D341Med (cell line): ENCODE measurements at regions not wholly inside any gene's neighbourhood (a gene's known extent, or its start where the extent isn't known, plus 50 kb on each side); places are given as distances from the start of the nearest gene placed in this dataset.
A peak's percentile ranks its signal among the peaks of the same experiment; 100 is the strongest.

ENCODE experiments used
- DNase-seq: peaks from one replicate; pipeline ENCODE4 v3.0.0; 2012; ENCODE audit warnings: low spot score

DNA sequence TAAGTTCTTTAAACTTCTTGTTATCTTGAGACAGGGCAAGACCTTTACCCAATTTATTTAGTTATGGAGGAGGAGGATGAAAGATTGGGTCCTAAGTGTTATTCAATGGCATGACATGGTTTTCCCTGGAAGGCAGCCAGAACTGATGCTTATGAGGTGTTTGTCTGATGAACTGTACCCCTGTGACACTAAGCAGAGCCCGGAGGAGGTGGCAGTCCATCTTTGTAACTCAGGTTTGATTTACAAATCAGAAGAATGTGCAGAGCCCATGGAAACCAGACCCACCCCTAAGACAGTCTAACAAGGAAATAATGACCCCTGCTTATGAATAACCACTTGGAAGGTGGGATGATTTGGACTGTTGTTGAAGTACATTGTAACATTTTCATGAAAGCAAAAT is 878.6 kb upstream of the NR2F2 start:
- no peak for DNase-seq

DNA sequence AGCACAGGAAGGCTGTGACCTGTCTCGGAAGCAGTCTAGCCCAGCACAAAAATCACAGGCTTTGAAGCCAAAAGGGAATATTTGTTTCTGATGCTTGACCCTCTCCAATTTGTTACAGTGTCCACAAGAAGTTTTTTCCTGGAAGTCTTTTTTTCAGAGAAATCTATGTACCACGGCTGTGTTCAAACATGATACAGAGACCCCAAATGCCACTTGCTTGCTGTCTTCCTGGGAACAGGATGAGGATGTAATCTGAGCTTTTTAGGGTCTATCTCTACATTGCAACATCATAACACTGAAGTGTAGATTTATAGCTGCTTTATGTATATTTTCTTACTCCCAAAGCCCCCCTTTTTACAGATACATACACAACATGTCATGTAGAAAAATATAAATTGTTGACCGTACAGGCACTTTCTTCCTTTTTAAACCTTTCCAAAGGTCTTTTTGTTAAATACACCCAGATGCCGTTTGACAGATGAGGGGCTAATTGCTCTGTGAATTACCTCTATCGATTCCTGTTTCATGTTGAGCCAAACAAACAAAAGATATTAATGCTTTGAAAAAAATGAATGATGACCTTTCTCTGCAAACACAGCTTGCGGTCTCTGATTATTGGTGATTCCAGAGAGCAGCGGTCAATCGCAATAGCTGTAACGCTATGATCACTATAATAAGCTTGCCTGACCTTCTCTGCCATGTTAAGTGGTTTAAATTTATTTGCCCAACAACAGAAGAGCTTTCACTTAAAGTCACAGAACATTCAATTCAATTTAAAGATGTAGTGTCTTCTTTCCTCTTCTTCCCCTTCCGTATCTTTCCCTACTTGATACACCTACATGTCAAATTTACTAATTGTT is 875.9 kb upstream of the NR2F2 start:
- no peak for DNase-seq

DNA sequence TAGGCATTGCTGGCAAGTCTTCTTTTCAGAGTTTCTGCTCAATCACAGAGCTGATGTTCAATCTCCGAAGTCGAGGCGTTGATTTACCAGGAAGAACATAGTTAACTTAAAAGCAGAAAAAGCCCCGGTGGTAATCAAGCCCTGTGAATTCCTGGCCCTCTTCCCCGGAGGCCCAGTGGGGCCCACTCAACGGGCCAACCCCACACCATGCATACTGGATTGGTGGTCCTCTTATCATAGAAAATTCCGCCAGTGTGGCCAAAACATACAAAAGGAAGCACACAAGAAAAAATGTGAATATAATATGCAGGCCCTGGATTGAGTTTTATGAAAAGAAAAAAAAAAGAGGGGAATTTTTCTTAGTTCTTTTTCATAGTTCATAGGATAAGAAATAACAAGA is 873.0 kb upstream of the NR2F2 start:
- no peak for DNase-seq

DNA sequence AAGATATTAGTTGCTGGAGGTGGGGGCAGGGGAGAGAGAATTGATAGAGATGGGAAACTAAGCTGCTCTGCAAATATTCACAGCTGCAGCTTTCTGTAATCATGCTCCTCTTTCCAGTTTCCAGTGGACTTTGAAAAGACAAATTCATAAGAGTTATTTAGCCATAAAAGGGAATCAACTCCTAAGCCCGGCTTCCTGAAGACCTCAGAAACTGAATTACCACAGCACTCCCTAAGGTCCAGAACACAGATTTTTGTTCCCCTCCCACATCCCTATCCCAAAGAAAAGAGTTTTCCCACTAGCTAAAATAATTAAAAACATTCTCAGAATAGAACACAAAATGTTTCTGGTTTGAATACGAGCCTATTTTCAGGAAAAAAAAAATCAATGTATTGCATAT is 871.8 kb upstream of the NR2F2 start:
- no peak for DNase-seq

DNA sequence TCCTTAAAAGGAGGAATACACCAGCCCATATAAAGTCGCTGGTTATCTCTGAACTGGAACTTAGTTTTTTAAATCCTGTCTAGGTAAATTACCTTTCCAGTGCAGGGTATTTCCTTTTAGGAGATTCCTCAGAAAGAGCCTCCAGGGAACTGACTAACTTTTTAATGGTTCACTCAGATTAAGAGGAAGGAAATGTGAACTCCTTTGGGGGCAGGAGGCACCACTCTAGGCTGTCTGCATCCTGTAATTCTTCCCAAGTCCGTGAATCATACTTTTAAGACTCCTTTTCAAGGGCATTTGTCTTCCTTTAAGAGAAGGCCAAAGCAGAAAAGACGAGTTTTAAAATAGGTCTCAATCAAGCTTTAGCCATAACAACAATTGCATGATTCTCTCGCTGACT is 871.2 kb upstream of the NR2F2 start:
- no peak for DNase-seq

DNA sequence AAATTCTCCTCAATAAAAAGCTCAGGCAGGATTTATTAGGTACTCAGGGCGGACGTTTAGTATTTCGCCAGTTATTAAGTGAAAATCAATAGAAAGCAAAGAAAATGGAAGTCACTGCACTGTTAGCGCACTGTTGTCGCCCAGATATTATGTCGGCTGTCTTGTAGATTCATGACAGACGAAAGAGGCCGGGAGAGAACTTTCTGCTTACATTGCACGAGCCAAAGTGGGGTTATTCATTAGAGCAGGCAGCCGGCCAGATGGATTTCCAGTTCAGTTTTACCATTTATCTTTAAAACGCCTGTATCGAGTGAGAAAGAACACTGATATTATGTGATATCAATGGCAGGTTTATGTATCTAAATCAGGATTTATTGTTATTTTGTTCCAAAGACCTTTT is 866.0 kb upstream of the NR2F2 start:
- DNase-seq = no peak

DNA sequence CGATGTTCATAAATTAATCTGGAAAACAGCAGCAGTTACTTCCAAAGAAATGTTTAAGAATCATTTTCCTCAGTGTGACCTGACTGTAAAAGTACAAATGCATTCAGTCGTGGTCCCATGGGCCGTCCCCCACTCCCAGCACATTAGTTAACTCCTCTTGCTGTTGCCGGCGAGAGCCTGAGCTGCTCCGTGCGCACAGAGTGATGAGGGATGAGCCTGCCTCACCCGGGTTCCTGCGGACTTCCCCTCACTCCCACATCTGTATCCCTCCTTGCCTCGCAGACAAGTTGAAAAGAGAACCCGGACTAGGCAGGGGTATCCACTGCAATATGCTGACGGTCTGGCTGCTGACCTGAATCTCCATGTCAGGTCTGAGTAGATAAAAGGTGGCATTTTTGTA is 861.7 kb upstream of the NR2F2 start:
- no peak for DNase-seq

DNA sequence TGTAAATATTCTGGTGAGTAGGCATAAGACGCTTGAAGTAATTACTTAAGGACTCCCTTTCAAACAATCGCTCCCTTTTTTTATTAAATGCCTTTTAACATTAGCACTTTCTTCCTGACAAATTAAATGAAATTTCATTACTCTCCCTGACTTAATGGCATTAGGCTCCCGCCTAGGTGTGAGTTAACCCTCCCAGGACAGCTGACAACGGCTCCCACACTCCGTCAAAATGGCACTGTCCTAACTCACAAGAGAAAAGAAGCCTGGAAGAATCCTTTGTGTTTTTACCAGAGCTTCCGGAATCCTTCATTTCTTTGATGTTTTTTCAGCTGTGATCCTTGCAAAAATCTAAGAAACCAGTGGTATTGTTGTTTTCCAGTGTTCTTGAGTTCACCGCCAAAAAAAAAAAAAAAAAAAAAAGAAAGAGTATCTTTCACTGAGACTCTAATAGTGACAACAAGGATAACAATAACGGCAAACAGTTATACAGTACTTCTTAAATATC is 861.0 kb upstream of the NR2F2 start:
- no peak for DNase-seq

DNA sequence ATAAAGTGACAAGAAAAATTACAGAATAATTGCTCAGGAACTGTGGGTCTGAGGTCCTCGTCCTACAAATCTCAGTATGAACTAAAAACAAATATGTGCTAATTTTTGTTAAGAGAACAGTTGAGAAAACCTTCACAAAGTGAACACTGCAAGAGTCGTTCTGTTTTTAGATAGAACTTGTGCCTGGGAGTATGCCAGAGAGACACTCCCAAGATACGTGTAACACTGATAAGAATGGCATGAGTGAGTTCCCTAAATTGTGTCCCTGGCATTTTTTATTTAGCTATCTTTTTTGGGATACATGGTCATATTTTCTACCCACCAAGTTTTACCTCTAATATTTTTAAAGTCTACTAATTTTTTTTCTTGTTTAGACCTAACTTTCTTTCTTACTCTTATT is 860.0 kb upstream of the NR2F2 start:
- no peak for DNase-seq

DNA sequence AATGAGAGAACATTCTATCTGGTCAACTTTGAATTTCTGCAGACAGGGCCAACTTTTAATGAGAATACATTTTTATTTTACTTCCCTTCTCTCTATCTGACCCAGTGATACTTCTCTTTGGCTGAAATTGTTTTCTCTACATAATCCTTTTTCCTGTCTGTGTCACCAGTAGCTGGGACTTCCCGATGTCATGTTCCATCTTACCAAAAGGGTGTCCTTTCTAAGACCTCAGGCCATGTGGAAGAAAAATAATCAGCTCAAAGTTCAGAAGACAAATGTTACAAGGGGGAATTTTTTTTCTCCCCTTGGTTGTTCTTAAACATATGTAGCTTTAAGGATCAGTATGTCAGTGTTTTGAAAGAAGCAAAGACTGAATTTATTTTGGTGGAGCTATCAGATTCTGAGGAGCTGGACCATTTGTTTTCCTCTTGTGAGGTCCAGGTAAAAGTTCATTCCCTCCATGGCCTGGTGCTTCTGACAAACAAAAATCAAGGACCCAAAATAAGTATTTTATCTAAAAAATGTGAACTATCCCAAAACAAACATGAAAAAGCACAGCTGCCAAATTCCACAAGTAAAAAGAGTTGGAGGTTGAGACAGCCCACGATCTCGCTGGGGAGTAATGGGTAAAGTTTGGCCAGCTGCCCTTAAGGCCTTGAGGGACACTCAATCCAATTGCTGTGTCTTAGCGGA is 859.4 kb upstream of the NR2F2 start:
- DNase-seq = no peak

DNA sequence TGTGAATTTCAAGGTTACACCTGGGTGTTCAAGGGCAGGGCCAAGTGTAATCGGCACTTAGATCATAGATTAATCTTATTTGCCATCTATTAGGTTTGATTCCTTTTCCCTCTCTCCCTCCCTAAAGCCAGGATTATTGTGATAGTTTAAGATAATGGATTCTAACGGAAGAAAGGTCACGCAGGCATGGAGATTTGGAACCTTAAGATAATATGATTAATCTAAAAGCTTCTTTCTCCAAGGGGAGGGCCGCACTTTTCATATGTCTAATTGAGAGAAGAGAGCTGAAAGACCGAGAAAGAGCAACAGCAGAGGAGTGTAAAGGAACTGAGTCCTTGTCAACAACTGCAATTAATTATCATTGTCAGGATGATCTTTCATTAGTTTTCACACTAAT is 858.8 kb upstream of the NR2F2 start:
- peak; percentile 34 for DNase-seq

DNA sequence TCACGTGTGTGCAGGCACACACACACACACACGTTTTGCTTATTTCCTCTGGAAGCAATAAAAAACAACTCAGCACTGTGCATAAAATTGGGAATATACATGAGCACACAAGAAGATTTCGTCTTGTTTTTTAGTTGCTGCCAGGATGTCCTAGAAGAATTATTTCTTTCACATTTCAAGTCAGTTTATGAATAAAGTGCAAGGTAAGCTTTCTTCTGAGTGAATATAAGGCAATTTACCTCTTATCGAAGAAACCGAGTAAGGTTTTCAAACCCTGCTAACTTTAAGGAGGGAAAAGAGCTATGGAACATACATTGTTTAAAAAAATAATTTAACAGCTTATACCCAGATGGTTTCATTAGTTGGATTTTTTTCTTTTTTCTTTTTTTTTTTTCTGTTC is 855.4 kb upstream of the NR2F2 start:
- DNase-seq = no peak

DNA sequence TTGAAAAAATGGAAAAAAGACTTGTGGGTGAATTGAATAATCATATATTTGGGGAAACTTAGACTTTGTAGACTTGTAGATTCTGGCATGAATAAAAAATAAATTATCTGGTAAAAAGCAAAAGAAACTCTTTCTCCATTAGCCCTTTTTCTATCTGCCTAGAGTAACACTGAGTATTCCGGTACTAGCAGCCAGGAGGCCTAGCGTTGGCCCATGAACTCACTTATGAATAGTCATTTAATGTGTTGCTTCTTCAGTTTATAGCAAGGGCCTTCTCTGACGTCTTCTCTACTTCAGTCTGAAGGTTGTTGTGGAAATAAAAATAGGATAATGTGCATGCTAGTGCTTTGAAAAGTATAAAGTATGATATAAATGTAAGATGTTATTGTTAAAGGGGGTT is 851.2 kb upstream of the NR2F2 start:
- DNase-seq = no peak

DNA sequence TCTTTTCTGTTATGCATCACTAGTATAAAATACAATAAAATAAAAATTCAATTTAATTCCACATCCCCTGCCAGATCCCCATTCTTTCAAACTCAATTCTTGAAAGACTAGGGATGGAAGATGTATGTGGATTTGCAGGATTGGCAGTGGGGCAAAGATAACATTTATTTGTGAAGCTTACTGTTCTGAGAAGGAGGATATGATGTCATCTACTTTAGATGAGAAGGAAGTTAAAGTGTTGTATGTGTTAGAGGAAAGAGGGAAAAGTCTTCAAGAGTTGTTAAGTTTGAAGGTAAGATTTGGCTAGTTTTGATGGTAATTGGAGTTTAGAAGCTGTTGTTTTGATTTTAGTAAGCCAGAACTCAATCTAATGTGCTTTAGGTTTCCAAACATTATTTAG is 845.1 kb upstream of the NR2F2 start:
- DNase-seq = no peak

DNA sequence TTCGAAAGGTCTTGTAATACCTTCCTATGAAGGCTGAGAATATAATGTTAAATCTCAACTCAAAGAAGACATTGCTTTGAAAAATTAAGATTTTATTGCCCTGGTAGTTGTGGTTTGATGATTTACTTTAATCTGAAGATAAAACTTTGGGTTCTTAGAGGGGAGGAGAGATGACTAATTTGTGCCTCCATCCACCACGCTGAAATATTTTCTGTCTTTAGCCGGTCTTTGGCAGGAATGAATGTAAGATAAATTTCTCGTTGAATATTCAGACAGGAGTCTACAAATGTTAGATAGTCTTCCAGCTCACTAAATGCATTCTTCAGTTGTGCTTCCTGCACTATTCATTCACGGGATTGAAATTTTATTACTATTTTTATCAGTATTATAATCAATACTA is 844.3 kb upstream of the NR2F2 start:
- DNase-seq = no peak

DNA sequence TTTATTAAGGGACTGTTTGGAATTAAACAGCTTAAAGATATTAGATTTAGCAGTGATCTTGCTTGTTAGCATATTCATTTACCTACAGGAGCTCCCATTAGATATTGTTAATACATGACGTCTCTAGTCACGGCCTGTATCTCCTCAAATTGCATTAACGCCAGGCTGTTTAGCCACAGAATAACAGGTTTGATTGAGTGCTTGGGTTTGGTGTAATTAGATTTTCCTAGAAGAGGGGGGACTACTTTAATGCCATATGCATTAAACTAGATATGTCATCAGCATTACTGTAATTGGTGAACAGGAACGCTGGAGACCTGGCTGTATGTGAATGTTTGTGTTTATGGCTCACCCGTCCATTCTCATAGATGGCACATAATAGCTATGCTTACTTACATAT is 841.4 kb upstream of the NR2F2 start:
- no peak for DNase-seq

DNA sequence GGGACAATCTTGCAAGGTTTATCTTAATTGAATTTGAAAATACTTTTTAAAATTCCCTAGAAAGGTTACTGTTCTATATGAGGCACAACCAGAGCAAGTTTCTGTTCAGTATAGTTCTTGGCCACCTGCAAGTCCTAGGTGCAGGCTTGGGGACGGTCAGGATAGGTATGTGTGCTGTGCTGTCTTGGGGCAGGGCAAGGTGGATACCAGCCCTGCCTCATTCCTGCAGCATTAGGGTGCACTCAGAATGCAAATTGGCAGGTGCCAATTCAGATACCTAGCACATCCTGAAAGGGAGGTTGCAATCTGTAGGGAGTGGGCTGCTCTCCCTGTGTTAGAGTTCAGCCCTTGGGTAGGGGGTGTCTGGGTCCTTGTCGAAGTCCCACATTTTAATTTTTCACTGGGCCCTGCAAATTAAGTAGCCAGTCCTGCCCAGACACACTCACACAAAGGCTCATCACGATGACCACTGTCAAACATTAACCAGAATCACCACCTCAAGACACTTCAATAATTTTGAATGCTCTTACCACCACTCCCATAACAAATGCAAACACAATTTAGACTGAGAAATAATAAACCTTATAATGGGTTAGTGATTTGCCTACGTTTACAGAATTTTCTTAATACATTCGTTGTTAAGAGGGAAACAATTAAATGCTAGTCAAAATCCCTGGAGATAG is 838.0 kb upstream of the NR2F2 start:
- DNase-seq = no peak

DNA sequence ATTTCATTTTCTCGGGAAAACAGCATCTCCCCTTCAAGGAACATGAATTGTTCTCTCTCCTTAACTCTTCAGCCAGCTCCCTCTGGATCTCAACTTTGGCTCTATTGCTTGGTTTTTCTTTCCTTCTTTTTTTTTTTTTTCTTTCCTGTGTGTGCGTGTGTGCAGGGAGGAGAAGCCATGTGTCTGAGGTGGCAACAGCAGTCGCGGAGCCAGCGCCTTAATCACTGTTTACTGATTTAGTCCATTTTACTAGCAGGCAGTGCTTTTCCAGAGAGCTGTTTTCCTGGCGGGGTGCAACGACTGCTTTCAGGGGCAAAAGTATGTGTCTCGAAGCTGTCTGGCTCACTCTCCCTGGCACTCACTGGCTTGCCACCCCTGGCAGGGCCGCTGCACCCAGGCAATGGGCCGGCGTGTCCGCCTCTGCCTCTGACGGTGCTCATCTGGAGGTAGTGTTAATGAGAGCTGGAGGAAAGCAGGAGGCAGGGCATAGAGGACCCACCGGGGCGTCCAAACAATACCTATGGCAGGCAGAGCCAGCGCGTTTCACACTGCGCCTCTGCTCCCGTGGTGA is 835.4 kb upstream of the NR2F2 start:
- DNase-seq = peak; percentile 19

DNA sequence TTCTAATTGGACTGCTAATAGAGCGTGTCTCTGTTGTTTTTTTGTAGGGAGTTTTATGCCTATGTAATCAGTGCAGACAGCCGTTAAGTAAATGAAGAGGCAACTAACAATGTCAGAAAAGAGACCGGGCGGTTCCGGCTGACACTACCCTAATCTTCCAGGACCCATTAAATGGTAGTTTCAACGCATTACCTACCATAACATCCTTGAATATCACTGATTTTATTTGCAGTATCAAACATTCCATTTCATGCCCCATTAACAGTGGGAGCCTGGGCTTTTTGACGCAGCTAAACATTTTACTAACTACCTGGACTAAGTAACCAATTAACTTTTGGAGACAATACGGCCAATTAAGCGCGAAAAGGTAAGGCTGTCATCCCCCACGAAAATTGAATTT is 832.9 kb upstream of the NR2F2 start:
- DNase-seq = no peak

DNA sequence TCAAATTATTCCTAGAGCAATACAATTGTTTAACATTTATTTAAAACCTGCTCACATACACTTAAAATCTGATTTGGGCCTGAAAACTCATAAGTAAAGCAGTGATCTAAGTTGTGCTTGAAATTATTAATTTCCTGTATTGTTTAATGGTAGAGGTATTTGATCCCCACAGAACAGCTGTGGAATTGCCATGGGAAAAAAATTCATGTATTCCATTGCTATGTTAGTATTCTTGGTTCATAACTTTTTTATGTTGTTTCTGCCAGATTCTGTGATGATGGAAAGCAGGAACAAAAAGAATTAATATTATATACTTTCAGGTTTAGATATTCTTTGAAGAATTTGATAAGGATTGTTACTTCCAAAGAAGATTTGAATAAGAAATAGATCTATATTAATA is 831.5 kb upstream of the NR2F2 start:
- no peak for DNase-seq

DNA sequence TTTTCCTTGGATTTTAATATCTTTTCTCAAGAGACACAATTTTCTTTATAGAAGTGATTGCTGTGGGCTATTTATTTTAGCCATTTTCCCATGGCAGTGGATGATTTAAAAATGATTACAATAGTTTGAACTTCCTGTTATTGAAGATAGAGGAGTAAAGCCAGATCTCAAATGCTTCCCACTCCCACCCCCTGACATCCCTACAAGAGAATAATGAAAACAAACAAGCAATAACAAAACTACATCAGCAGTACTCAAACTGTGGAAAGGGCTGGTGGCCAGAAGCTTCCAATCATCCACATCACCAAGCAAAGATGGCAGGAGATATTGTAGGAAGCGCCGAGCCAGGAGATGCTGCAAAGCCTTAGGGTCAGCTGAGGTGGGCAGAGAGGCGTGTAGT is 831.1 kb upstream of the NR2F2 start:
- no peak for DNase-seq

DNA sequence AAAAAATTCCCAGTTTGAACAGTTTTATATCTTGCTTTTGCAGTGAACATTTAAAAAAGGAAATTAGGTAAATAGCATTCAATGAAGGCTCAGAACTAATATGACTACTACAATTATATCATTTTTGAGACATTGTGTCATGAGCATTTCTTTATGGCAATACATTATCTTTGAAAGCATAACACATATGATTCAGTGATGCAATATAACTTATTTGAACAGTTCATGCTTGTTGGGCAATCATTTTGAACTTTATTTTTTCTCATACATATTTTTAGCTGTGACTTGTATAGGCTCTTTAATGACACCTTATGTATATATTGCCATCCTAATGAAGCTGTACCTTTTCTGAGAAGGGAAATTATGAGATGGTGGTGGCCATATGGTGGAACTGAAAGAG is 828.6 kb upstream of the NR2F2 start:
- no peak for DNase-seq

DNA sequence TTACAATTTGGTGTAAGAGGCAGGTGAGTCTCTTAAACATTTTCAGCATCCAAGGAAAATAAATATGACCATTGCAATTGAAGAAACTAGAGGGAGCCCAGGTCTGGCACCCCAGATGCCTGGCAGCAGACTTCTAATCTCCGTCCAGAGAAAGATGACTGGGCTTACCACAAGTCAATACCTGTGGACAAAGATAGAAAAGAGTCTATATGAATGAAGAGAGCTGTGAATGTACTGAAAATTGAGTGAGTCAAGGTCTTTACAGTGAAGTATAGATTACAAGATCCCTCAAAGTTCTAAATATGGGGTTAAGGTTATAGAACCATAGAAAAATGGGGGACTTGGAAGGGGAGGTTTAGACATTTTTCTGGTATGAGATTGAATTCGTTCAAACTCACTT is 827.4 kb upstream of the NR2F2 start:
- no peak for DNase-seq
